IMR-90 (cell line): ENCODE measurements at regions not wholly inside any gene's neighbourhood (a gene's known extent, or its start where the extent isn't known, plus 50 kb on each side); places are given as distances from the start of the nearest gene placed in this dataset.

ENCODE experiments used
- ATAC-seq: fragments of 200-7000 bp; cut with Tn5 transposase; 2 replicates; pipeline ENCODE4 v1.9.1; 2020; ENCODE audit warnings: low read depth, mild to moderate bottlenecking, moderate library complexity
- BruUV-seq: library from RNA; stranded (reverse); fragments of 400-500 nt; replicated peaks from 2 replicates; lab custom pipeline; 2021; lab: Mats Ljungman, UMichigan
- CTCF ChIA-PET: fragments of 300-600 bp; formaldehyde crosslinking; extraction: SDS; loops from one replicate; lab custom pipeline; 2021; ENCODE audit warnings: antibody characterized with exemption; lab: Yijun Ruan, JAX
- POLR2A ChIA-PET: fragments of 300-600 bp; sonication (Branson Sonifier 250); formaldehyde crosslinking; loops from one replicate; lab custom pipeline; 2022; ENCODE audit warnings: antibody characterized with exemption; ENCODE audit not compliant: unreplicated experiment; lab: Charles Lee
- DNase-seq: peaks from one replicate; pipeline ENCODE4 v3.0.0; 2013
- H2AFZ ChIP-seq: replicated peaks from 2 replicates; pipeline ENCODE3; 2013; ENCODE audit warnings: low read length, mild to moderate bottlenecking; ENCODE audit not compliant: poor library complexity
- H2AK5ac ChIP-seq: 2 replicates; pipeline ENCODE4 v1.6.1; 2013; ENCODE audit warnings: low read depth, low read length, inconsistent platforms
- H2AK9ac ChIP-seq: replicated peaks from 2 replicates; pipeline ENCODE3; 2013; ENCODE audit warnings: mild to moderate bottlenecking, low read depth, low read length, moderate library complexity; ENCODE audit not compliant: poor library complexity
- H2BK120ac ChIP-seq: 2 replicates; pipeline ENCODE4 v1.6.1; 2013; ENCODE audit warnings: low read depth, low read length, inconsistent platforms
- H2BK15ac ChIP-seq: 3 replicates; pipeline ENCODE4 v1.6.1; 2013; ENCODE audit warnings: low read depth, low read length, inconsistent platforms
- H2BK20ac ChIP-seq: 2 replicates; pipeline ENCODE4 v1.6.1; 2013; ENCODE audit warnings: low read depth, mild to moderate bottlenecking, inconsistent platforms, low read length, moderate library complexity
- H2BK5ac ChIP-seq: 2 replicates; pipeline ENCODE4 v1.6.1; 2013; ENCODE audit warnings: mild to moderate bottlenecking, low read depth, low read length, inconsistent platforms; ENCODE audit not compliant: poor library complexity, severe bottlenecking
- H3K14ac ChIP-seq: replicated peaks from 2 replicates; pipeline ENCODE4 v1.6.1; 2013; ENCODE audit warnings: low read depth, low read length, inconsistent platforms
- H3K18ac ChIP-seq: 2 replicates; pipeline ENCODE4 v1.6.1; 2013; ENCODE audit warnings: low read depth, low read length, control low read depth
- H3K23ac ChIP-seq: 2 replicates; pipeline ENCODE4 v1.6.1; 2013; ENCODE audit warnings: low read depth, low read length, inconsistent platforms
- H3K27ac ChIP-seq: 2 replicates; pipeline ENCODE4 v1.5.1; 2013; ENCODE audit warnings: mild to moderate bottlenecking, control low read depth, low read length; ENCODE audit not compliant: insufficient read depth
- H3K27me3 ChIP-seq: 2 replicates; pipeline ENCODE4 v1.6.1; 2013; ENCODE audit warnings: low read length; ENCODE audit not compliant: control insufficient read depth, insufficient read depth
- H3K36me3 ChIP-seq: 2 replicates; pipeline ENCODE4 v1.6.1; 2013; ENCODE audit warnings: low read length, mixed read lengths; ENCODE audit not compliant: control insufficient read depth, insufficient read depth
- H3K4ac ChIP-seq: 2 replicates; pipeline ENCODE4 v1.6.1; 2013; ENCODE audit warnings: low read depth, low read length, inconsistent platforms
- H3K4me1 ChIP-seq: 2 replicates; pipeline ENCODE4 v1.6.1; 2013; ENCODE audit warnings: low read length, mixed read lengths; ENCODE audit not compliant: control insufficient read depth, insufficient read depth
- H3K4me2 ChIP-seq: 2 replicates; pipeline ENCODE4 v1.6.1; 2013; ENCODE audit warnings: low read depth, mild to moderate bottlenecking, control low read depth, low read length, moderate library complexity
- H3K4me3 ChIP-seq: 2 replicates; pipeline ENCODE4 v1.5.1; 2013; ENCODE audit warnings: low read depth, mild to moderate bottlenecking, control low read depth, low read length, moderate library complexity; ENCODE audit not compliant: insufficient read depth
- H3K56ac ChIP-seq: 2 replicates; pipeline ENCODE4 v1.6.1; 2013; ENCODE audit warnings: low read length, inconsistent platforms; ENCODE audit not compliant: insufficient read depth; ENCODE audit errors: extremely low read depth
- H3K79me1 ChIP-seq, 2 experiments: 2 replicates each; pipeline ENCODE4 v1.6.1; 2013; ENCODE audit warnings: low read length in 2 of 2, inconsistent platforms in 1 of 2, low read depth in 1 of 2
- H3K9ac ChIP-seq: 2 replicates; pipeline ENCODE4 v1.6.1; 2013; ENCODE audit warnings: low read depth, low read length, control low read depth
- H3K9me1 ChIP-seq: 2 replicates; pipeline ENCODE4 v1.6.1; 2013; ENCODE audit warnings: low read length, inconsistent platforms; ENCODE audit not compliant: insufficient read depth
- H3K9me3 ChIP-seq: 2 replicates; pipeline ENCODE4 v1.6.1; 2013; ENCODE audit warnings: low read length; ENCODE audit not compliant: control insufficient read depth, insufficient read depth
- H4K20me1 ChIP-seq: 2 replicates; pipeline ENCODE4 v1.6.1; 2013; ENCODE audit warnings: low read length, inconsistent platforms; ENCODE audit not compliant: insufficient read depth
- H4K5ac ChIP-seq: 2 replicates; pipeline ENCODE4 v1.6.1; 2013; ENCODE audit warnings: mild to moderate bottlenecking, low read depth, low read length, control low read depth
- H4K8ac ChIP-seq, 2 experiments: 2 replicates each; pipeline ENCODE4 v1.6.1; 2013; ENCODE audit warnings: low read depth in 2 of 2, low read length in 2 of 2, control low read depth in 1 of 2, inconsistent platforms in 1 of 2
- H4K91ac ChIP-seq: 2 replicates; pipeline ENCODE4 v1.6.1; 2013; ENCODE audit warnings: low read depth, low read length, inconsistent platforms; ENCODE audit not compliant: insufficient read depth
- BHLHE40 ChIP-seq: fragments of 150-350 bp; IDR thresholded peaks from 2 replicates; pipeline ENCODE4 v1.6.1; 2016; ENCODE audit warnings: mild to moderate bottlenecking, low read depth, low read length
- CHD1 ChIP-seq: IDR thresholded peaks from 2 replicates; pipeline ENCODE4 v1.6.1; 2012; ENCODE audit warnings: low read depth, low read length, improper control_type of control experiment
- ELK1 ChIP-seq: fragments of 150-350 bp; IDR thresholded peaks from 2 replicates; pipeline ENCODE4 v1.6.1; 2016; ENCODE audit warnings: low read depth, mild to moderate bottlenecking, low read length, moderate library complexity, borderline replicate concordance
- FOS ChIP-seq: fragments of 150-350 bp; IDR thresholded peaks from 2 replicates; pipeline ENCODE4 v1.6.1; 2016; ENCODE audit warnings: low read depth, low read length
- MAFK ChIP-seq: IDR thresholded peaks from 2 replicates; pipeline ENCODE4 v1.6.1; 2012; ENCODE audit warnings: low read depth, low read length, improper control_type of control experiment
- MAZ ChIP-seq: IDR thresholded peaks from 2 replicates; pipeline ENCODE4 v1.6.1; 2012; ENCODE audit warnings: low read depth, mild to moderate bottlenecking, low read length, improper control_type of control experiment, moderate library complexity, borderline replicate concordance
- MXI1 ChIP-seq: IDR thresholded peaks from 2 replicates; pipeline ENCODE4 v1.6.1; 2012; ENCODE audit warnings: low read depth, mild to moderate bottlenecking, low read length, moderate library complexity, borderline replicate concordance
- NFE2L2 ChIP-seq: fragments of 150-350 bp; IDR thresholded peaks from 2 replicates; pipeline ENCODE4 v1.6.1; 2016; ENCODE audit warnings: low read depth, mild to moderate bottlenecking, low read length
- POLR2A ChIP-seq: IDR thresholded peaks from 2 replicates; pipeline ENCODE4 v1.6.1; 2012; ENCODE audit warnings: mild to moderate bottlenecking, low read depth, low read length
- RCOR1 ChIP-seq: IDR thresholded peaks from 2 replicates; pipeline ENCODE4 v1.6.1; 2012; ENCODE audit warnings: mild to moderate bottlenecking, low read length, improper control_type of control experiment; ENCODE audit not compliant: insufficient replicate concordance
- RFX5 ChIP-seq: IDR thresholded peaks from 2 replicates; pipeline ENCODE4 v1.8.0; 2012; ENCODE audit warnings: low read depth, mild to moderate bottlenecking, low read length, moderate library complexity
- SMC3 ChIP-seq: fragments of 150-350 bp; IDR thresholded peaks from 2 replicates; pipeline ENCODE4 v1.6.1; 2016; ENCODE audit warnings: low read depth, mild to moderate bottlenecking, antibody characterized with exemption, low read length, moderate library complexity
- USF2 ChIP-seq: fragments of 150-350 bp; IDR thresholded peaks from 2 replicates; pipeline ENCODE4 v1.6.1; 2017; ENCODE audit warnings: mild to moderate bottlenecking, antibody characterized with exemption, low read length, low read depth
- dilution Hi-C: fragments of 300-500 bp; cut with HindIII; formaldehyde crosslinking; loops from one replicate; pipeline ENCODE4 v1.14.3; 2018; ENCODE audit warnings: low sequenced_read_pairs; ENCODE audit not compliant: unreplicated experiment
- in situ Hi-C: fragments of 300-500 bp; cut with MboI; formaldehyde crosslinking; loops from 3 replicates; pipeline ENCODE4 v1.14.3; 2019; ENCODE audit warnings: low sequenced_read_pairs, inconsistent platforms, mixed read lengths
- intact Hi-C: fragments of 100-400 bp; cut with micrococcal nuclease; formaldehyde crosslinking; loops from 2 replicates; pipeline ENCODE4 v1.10.0; 2022

DNA sequence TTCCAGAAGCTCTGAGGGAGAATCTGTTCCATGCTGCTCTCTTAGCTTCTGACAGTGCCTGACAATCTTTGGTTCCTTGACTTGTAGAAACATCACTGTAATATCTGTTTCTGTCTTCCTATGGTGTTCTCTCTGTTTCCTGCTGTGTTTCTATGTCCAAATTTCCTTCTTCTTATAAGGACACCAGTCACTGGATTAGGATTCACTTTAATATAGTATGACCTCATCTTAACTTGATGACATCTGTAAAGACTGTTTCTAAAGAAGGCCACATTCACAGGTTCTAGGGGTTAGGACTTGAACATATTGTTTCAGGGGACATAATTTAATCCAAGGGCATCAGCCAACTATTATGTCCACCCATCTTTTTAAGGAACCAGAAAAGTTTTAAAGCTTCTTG is 265.6 kb downstream of the ZSWIM6 start:
- no peak overlapping the region for H3K23ac ChIP-seq
- no peak overlapping the region for H4K8ac ChIP-seq
- peaks cover 8% of the 10 kb centered on the region; the same call in 1 of the 2 replicates for H3K9me1 ChIP-seq
- H3K4me3 ChIP-seq = no peak overlapping the region
- no peak for ATAC-seq
- no peak overlapping the region for H3K4ac ChIP-seq
- no peak overlapping the region for H3K27ac ChIP-seq
- no peaks in the 10 kb centered on the region for H4K20me1 ChIP-seq
- in situ Hi-C loops = no loop called here
- H2BK15ac ChIP-seq = no peak overlapping the region
- H3K4me1 ChIP-seq = peaks cover 5% of the 10 kb centered on the region; the same call in 1 of the 2 replicates
- H2BK20ac ChIP-seq = no peak overlapping the region
- H4K91ac ChIP-seq = no peak overlapping the region
- POLR2A ChIA-PET = no interaction called here
- H2BK5ac ChIP-seq = no peak overlapping the region
- H3K79me1 ChIP-seq = no peaks in the 10 kb centered on the region
- no peak overlapping the region for H2AFZ ChIP-seq
- CTCF ChIA-PET = no interaction called here
- H3K18ac ChIP-seq = no peak overlapping the region
- no peak for TF ChIP-seq BHLHE40
- no peak for TF ChIP-seq MAFK
- TF ChIP-seq NFE2L2 = no peak
- no peak for TF ChIP-seq RCOR1
- no peak for TF ChIP-seq USF2
- TF ChIP-seq SMC3 = no peak
- no peak for TF ChIP-seq MXI1
- TF ChIP-seq RFX5 = no peak
- TF ChIP-seq FOS = no peak
- TF ChIP-seq MAZ = no peak
- TF ChIP-seq CHD1 = no peak
- no peak for TF ChIP-seq ELK1
- TF ChIP-seq POLR2A = no peak
- H3K27me3 ChIP-seq = peaks cover 12% of the 10 kb centered on the region
- no peak for DNase-seq
- no TSS peak for BruUV-seq
- dilution Hi-C loops = no loop called here
- H2AK5ac ChIP-seq = no peak overlapping the region
- no peak overlapping the region for H3K14ac ChIP-seq
- no peaks in the 10 kb centered on the region for H3K36me3 ChIP-seq
- no peak overlapping the region for H4K5ac ChIP-seq
- no peaks in the 10 kb centered on the region for H3K9me3 ChIP-seq
- no peak overlapping the region for H3K56ac ChIP-seq
- no peak overlapping the region for H2BK120ac ChIP-seq
- no peak overlapping the region for H3K9ac ChIP-seq
- no peak overlapping the region for H3K4me2 ChIP-seq
- intact Hi-C loops = no loop called here
- no peak overlapping the region for H2AK9ac ChIP-seq
